ENCODE measurements at regions not wholly inside any gene's neighbourhood (a gene's known extent, or its start where the extent isn't known, plus 50 kb on each side); places are given as distances from the start of the nearest gene placed in this dataset.

DNA sequence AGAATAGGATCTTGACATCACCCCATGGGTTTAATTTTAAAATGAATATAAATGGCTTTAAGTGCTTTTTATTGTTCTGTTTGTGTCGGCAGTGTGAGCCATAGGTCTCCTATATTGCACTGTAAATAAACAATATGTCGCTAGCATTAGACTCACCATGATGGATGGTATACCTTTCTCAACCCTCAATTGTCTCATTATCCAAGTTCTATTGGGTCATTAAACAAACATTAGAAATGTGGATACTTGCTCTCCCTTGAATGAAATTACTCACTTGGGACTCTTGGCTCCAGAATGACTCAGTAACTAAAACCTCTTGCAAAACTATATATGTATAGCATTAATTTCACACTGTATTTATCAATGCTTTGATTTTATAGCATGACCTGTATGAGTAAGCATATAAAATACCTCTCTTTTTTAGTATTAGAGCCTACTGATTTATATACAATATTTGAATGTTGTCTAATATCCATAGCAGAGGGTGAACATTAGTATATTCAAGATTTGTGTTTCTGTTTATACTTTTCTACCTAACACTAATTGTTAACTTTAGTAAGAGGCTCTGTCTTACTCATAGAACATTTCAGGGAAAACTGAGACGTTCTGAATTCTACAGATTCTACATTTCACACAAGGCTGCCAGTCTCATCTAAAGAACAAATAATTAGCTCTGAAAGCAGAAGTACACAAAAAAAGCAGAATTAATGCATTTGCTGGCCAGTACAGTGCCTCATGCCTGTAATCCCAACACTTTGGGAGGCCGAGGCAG, 303.8 kb upstream of the PRR16 start:
- Histone ChIP-seq H3K4me3 (no peak overlapping the region), H3K4me1 (ENCODE audit: control insufficient read depth in 1 of 2, low read depth in 2 of 2) (peaks cover 3 to 12% of the 10 kb centered on the region in 2 donors), H3K27ac (no peak overlapping the region), H3K36me3 (no peaks in the 10 kb centered on the region), H3K9me3 (no peaks in the 10 kb centered on the region), H3K27me3 (replicated peaks; ENCODE audit: insufficient read depth) (no peaks in the 10 kb centered on the region)
- ATAC-seq (ENCODE audit: insufficient number of reproducible peaks, low FRiP score, low read depth) (no peak), DNase-seq (ENCODE audit: low spot score) (no peak)
- TF ChIP-seq, protein P1, sequence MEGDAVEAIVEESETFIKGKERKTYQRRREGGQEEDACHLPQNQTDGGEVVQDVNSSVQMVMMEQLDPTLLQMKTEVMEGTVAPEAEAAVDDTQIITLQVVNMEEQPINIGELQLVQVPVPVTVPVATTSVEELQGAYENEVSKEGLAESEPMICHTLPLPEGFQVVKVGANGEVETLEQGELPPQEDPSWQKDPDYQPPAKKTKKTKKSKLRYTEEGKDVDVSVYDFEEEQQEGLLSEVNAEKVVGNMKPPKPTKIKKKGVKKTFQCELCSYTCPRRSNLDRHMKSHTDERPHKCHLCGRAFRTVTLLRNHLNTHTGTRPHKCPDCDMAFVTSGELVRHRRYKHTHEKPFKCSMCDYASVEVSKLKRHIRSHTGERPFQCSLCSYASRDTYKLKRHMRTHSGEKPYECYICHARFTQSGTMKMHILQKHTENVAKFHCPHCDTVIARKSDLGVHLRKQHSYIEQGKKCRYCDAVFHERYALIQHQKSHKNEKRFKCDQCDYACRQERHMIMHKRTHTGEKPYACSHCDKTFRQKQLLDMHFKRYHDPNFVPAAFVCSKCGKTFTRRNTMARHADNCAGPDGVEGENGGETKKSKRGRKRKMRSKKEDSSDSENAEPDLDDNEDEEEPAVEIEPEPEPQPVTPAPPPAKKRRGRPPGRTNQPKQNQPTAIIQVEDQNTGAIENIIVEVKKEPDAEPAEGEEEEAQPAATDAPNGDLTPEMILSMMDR (IDR thresholded peaks at IDR 0.05) = no peak

DNA sequence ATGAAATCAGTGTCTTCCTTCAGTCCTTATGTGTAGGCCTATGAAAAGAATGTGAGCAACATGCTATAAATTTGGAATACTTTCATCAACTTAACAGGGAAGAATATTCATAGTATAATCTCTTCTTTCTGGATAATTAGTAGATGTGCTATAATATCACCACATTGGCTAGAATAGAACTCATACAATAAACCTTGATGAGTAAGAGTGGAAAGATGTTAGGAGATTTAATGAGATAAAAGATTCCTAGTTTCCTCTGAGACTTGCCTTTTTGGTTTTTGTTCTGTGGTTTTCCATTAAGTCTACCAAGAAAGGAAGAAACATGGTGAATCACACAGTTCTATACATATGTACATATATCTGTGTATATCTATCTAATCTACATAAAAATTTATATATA, 301.8 kb upstream of the PRR16 start:
- H3K9me3 ChIP-seq = no peaks in the 10 kb centered on the region
- ATAC-seq (ENCODE audit: insufficient number of reproducible peaks, low FRiP score, low read depth) (no peak), DNase-seq (ENCODE audit: low spot score) (no peak)
- no peak overlapping the region for H3K4me3 ChIP-seq
- no peaks in the 10 kb centered on the region for H3K27me3 ChIP-seq (replicated peaks; ENCODE audit: insufficient read depth)
- peaks cover 0 to 3% of the 10 kb centered on the region in 2 donors for H3K4me1 ChIP-seq (ENCODE audit: control insufficient read depth in 1 of 2, low read depth in 2 of 2)
- TF ChIP-seq, protein P1 (IDR thresholded peaks at IDR 0.05) = no peak
- H3K36me3 ChIP-seq = no peaks in the 10 kb centered on the region
- no peak overlapping the region for H3K27ac ChIP-seq

DNA sequence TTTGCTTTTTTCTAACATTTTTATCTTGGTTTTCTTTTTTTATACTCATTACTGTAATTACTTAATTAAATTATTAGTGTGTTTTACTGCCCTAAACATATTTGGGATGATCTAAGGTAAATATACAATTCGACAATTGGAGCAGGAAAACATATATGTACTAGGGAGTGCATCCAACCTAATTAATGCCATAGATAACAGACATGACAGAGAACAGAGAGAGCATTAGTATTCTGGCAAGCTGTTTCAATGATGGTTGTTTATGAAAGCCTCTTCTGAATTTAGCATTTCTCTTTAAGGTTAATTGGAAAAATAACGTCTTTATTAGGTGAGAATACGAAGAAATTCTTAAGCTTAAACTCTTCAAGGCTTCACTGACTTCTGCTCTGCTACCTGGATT, 300.1 kb upstream of the PRR16 start:
- Histone ChIP-seq H3K4me1 (ENCODE audit: control insufficient read depth in 1 of 2, low read depth in 2 of 2) (no peaks in the 10 kb centered on the region), H3K4me3 (no peak overlapping the region), H3K9me3 (no peaks in the 10 kb centered on the region), H3K27ac (no peak overlapping the region), H3K27me3 (replicated peaks; ENCODE audit: insufficient read depth) (no peaks in the 10 kb centered on the region), H3K36me3 (no peaks in the 10 kb centered on the region)
- no peak for DNase-seq (ENCODE audit: low spot score)
- TF ChIP-seq, protein P1 (IDR thresholded peaks at IDR 0.05) = no peak
- no peak for ATAC-seq (ENCODE audit: insufficient number of reproducible peaks, low FRiP score, low read depth)

DNA sequence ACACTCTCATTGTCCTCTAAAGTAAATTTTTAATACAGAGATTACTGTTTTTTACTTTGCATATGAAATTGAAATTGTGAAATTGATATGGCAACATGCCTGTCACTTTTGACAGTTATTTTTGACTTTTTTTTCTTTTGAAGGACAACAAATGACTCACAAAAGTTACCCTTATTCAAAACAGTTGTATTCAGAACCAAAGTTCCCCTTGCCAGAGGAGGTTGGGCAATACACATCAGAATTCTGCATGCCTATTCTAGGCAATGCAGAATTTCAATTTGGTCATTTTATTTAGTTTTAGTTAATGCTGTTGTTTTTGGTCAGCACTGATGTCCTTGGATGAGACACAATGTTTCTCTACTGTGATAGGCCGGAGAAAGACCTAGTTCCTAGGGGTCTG, 299.1 kb upstream of the PRR16 start:
- H3K27ac ChIP-seq = no peak overlapping the region
- H3K36me3 ChIP-seq = no peaks in the 10 kb centered on the region
- DNase-seq (ENCODE audit: low spot score) = no peak
- no peak overlapping the region for H3K4me3 ChIP-seq
- H3K4me1 ChIP-seq (ENCODE audit: control insufficient read depth in 1 of 2, low read depth in 2 of 2) = no peaks in the 10 kb centered on the region
- H3K9me3 ChIP-seq = no peaks in the 10 kb centered on the region
- H3K27me3 ChIP-seq (replicated peaks; ENCODE audit: insufficient read depth) = no peaks in the 10 kb centered on the region
- ATAC-seq (ENCODE audit: insufficient number of reproducible peaks, low FRiP score, low read depth) = no peak
- TF ChIP-seq, protein P1 (IDR thresholded peaks at IDR 0.05) = no peak

DNA sequence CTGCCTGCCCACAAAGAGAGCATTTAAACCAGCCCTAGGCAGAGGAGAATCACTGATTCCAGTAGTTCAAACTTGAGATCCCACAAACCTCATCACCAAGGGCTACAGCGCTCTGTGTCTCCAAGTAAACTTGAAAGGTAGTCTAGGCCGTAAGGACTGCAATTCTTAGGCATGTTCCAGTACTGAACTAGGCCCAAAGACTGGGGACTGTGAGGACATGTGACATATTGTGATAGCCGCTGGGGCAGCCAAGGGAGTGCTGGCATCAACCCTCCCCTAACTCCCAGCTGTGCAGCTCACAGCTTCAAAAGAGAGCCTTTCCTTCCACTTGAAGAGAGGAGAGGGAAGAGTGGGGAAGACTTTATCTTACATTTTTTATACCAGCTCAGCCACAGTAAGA, 291.0 kb upstream of the PRR16 start:
- Histone ChIP-seq H3K27me3 (replicated peaks; ENCODE audit: insufficient read depth) (no peaks in the 10 kb centered on the region), H3K27ac (no peak overlapping the region), H3K9me3 (no peaks in the 10 kb centered on the region), H3K4me1 (ENCODE audit: control insufficient read depth in 1 of 2, low read depth in 2 of 2) (no peaks in the 10 kb centered on the region), H3K4me3 (no peak overlapping the region), H3K36me3 (no peaks in the 10 kb centered on the region)
- no peak for DNase-seq (ENCODE audit: low spot score)
- TF ChIP-seq, protein P1 (IDR thresholded peaks at IDR 0.05) = no peak
- ATAC-seq (ENCODE audit: insufficient number of reproducible peaks, low FRiP score, low read depth) = no peak
